HG03469 (cell line): ENCODE measurements at regions not wholly inside any gene's neighbourhood (a gene's known extent, or its start where the extent isn't known, plus 50 kb on each side); places are given as distances from the start of the nearest gene placed in this dataset.
"Not testable (repeated sequence)": the region's sequence is repeated elsewhere in the genome, so short reads cannot be mapped to it uniquely, and the experiment has no call there.

Experiments used
- ATAC-seq: cut with Tn5 transposase; IDR thresholded peaks from one replicate; pipeline ENCODE4 v1.9.1; 2021; ENCODE audit warnings: mild to moderate bottlenecking, moderate library complexity, moderate number of reproducible peaks; ENCODE audit not compliant: unreplicated experiment

DNA sequence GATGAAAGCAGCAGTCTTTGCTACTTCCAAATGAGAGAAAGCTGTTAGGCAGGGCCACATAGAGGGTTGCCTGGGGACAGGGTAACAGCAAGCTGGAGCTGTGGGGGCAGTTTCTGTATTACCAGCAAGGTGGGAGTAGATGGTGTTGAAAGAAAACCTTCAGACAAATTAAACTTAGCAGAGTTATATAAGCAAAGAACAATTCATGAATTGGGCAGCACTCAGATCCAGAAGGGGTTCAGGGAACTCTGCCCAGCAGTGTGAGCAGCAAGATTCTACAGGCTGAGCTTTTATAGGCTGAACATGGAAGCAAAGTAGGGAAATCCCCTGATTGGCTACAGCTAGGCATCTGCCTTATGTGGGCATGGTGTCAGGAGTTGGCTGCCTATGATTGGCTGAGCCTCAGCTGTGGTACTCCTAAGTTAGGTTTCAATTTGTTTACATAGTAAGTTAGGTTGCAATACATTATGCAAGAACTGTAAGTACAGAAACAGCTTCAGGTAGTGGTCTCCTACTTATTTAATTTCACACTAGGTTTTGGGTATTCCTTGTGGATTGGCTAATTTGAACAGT is 64.1 kb upstream of the TMPRSS2 start:
- ATAC-seq, result no peak

DNA sequence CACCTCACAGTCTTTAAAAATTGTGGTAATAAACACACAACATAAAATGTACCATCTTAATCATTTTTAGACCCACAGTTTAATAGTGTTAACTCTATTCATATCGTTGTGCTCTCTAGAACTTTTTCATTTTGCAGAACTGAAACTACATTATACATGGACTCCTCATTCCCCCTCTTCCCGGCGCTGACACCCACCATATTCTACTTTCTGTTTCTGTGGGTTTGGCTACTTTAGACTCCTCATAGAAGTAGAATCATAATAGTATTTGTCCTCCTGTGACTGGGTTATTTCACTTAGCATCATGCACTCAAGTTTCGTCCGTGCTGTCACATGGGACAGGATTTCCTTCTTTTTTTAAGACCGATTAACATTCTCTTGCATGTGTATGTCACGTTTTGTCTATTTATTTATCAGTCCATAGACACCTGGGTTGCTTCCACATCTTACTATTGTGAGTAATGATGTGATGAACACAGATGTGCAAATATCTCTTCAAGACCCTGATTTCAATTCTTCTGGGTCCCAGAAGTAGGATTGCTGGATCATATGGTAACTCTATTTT is 62.9 kb upstream of the TMPRSS2 start:
- peak; percentile 87 for ATAC-seq

DNA sequence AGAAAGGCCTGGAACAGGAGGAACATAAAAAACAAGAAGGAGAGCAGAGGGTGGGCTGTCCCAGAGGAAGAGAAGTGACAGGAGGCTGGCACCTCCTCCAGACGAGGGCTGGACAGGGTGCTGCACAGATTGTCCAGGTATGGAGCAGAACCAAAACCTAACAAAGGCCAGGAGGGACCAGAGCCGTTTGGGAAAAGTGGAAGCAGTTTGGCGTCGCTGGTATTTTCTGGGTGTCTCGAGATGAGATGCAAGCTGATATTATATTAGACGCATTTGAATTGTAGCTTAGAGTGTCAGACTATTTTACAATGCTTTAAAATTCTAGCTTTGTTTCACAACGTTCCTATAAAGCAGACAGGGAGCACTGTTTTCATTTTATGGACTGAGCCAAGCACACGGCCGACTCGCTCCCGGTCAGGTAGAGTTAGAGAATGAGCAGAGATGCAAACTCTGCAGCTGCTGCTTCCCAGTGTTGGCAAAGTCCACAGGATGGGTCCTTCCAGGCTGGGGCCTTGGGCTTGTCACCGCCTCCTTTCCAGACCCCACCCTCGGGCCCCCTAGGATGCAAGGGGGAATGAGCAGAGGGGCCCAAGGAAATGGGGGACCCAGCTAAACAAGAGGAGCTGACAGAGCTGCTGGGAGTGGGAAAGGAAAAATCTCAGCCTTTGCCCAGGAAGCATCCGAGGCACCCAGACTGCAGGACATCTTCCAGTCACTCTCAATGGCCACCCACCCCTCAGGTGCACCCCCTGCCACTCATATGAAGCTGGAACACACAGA is 60.8 kb upstream of the TMPRSS2 start:
- ATAC-seq, result no peak

DNA sequence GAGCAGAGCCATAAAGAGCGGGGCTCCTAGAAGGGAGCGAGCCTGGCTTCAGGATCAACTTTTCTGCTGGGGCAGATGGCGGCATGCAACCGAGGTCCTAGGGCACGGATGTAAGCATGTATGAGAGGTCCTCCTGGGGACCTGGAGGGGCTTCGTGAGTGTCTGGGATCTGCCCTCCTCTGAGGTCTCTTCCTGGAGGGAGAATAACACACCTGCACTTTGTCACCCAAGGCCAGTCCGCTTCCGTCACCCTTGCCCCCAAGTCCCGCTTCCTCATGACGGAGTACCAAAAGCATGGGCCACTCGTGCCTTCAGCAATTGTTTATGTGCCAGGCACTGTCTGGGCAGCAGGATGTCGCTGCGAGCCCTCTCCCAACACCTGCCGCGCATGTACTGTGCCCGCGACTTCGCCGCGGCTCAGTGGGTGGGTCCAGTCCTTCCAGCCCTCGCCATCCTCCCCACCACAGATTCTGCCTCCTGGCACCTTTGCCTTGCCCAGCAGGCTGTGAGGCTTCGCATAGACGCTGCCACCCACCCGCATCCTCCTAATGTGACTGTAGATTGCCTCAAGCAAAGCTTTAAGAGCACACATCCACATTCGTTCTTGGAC is 60.0 kb upstream of the TMPRSS2 start:
- no peak for ATAC-seq

DNA sequence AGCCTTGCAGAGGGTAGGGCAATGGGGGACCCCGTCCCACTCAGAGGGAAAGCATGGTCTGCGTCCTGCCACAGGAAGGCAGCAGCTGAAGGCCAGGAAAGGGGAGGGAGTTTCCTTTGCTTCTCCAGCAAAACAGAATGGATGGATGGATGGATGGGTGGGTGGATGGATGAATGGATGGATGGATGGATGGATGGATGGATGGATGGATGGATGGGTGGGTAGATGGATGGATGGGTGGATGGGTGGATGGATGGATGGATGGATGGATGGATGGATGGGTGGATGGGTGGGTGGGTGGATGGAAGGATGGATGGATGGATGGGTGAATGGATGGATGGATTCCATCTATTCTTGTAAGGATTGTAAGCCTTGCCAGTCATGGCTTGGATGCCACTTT is 59.3 kb upstream of the TMPRSS2 start:
- ATAC-seq, result not testable (repeated sequence)

DNA sequence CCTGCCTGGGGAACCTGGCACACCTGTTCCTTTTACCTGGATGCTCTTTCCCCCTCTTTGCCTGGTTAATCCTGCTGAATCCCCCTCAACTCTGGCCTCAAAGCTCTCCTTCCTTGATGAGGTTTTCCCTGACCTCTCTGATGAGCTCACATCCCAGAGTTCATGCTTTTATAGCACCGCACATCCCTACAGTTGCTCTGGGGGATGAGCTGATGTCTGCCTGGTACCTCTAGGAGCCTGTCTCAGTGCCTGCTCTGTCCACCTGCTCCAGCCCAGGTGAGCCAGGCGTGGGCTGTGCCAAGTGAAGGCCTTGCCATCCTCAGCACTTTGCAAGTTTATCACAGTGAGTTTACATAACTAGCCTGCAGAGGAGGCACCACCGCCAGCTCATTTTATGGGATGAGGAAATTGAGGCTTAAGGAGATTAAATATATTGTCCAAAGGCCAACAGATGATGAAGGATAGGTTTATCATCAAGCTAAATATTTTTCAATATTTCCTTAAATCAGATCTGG is 58.6 kb upstream of the TMPRSS2 start:
- ATAC-seq, result no peak

DNA sequence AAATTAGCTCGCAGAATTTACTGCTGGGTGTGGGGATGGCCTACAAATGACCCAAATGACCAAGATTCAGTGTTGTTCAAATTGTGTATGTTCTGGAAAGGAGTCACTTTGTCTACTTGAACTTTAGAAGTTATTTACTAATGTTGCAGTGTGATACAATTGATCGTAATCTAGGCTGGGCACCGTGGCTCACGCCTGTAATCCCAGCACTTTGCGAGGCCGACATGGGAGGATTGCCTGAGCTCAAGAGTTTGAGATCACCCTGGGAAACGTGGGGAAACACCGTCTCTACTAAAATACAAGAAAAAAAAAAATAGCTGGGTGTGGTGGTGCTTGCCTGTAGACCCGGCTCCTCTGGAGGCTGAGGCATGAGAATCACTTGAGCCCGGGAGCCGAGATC is 57.6 kb upstream of the TMPRSS2 start:
- no peak for ATAC-seq

DNA sequence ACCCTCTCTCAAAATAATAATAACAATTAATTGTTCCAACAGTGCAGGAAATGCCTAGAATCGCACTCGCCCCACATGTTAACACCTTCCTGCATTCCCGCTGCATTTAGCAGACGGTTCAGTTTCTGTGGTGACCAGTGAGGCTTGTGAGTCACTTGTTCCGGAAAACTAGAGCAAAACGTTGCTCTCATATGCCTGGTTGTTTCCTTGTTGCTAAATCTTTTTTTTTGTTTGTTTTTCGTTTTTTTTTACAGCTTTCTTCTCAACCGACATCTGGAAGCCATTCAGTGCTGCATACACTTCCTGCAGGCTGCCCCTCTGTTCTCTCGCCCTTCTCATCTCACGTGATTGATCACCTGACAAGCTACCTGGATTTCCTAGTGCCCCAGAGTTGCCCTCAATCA is 56.9 kb upstream of the TMPRSS2 start:
- no peak for ATAC-seq

DNA sequence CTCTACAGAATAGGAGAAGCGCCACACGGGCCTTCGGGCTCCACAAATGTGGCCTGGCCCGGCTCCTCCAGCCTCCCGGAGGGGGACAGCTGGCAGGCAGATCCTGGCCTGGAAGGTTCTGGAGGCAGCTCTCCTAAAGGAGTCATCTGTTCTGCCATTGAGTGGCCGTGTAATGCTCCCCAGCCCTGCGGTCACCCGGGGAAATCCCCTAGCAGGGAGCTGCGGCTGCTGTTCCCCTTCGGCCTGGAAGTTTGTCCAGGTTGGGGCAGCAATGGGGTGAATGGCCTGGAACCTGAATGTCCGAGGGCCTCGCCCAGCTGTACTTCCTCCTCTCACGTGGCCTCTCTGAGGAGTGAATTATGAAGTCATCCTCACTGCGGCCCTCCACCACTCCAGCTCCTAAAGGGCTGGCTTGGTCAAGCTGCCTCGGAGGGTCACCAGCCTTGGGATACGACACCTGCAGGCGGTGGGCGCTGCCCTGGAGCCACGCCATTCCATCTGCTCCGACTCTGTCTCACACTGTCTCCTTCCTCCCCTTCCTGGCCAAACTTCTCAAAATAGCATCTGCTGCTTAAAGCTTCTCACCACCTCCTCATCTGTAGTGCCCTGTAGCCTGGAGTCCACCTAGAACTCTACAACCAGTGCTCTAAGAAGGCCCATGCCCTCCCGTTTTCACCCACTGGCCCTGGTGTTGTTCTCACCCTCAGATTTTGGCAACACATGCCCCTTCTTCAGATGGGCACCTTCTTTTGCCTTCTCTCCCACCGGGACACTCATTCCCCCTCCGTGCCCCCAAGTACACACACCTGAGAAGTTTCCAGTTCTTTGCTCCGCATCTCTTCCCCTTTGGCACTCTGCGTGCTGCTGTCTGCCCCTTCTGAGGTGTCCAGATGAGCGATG is 54.4 kb upstream of the TMPRSS2 start:
- no peak for ATAC-seq

DNA sequence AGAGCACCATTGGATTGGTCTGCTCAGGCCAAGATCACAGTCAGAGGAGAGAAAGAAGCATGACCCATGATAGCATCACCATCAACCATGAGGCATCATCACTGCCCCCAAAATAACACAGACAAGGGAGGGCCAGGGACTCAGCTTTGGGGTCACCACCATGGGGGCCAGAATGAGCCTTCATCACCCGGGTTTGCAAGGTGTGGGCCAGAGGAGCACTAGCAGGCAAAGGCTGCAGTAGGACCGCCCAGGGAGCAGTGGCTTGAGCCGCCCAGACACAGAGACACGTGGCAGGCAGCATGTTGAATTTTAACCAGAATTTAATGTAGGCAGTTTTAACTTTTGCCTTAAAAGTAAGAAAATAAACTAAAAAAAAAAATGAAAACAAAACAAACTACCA is 53.7 kb upstream of the TMPRSS2 start:
- no peak for ATAC-seq

DNA sequence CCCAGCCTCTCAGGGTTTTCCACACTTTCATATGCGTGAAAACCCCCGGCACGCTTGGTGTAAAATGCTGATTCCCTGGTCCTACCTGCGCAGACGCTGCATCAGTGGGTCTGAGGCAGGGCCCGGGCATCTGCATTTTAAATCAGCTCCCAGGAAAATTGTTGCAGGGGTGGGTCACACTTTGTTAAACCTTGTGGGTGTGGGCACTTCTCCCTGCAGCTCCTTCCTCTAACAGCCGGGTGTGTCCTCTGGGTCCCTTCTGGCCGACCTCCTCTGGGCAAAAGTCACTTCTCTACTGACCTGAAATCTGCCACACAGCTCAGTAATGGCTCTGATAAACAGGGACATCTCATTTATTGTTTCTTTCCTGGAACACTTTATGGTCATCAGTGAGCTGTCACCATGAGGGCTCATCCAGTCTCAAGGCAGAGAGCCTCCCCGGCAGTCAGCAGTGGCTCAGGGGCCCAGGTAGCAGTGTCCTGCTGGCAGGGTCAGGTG is 52.8 kb upstream of the TMPRSS2 start:
- ATAC-seq, result no peak

DNA sequence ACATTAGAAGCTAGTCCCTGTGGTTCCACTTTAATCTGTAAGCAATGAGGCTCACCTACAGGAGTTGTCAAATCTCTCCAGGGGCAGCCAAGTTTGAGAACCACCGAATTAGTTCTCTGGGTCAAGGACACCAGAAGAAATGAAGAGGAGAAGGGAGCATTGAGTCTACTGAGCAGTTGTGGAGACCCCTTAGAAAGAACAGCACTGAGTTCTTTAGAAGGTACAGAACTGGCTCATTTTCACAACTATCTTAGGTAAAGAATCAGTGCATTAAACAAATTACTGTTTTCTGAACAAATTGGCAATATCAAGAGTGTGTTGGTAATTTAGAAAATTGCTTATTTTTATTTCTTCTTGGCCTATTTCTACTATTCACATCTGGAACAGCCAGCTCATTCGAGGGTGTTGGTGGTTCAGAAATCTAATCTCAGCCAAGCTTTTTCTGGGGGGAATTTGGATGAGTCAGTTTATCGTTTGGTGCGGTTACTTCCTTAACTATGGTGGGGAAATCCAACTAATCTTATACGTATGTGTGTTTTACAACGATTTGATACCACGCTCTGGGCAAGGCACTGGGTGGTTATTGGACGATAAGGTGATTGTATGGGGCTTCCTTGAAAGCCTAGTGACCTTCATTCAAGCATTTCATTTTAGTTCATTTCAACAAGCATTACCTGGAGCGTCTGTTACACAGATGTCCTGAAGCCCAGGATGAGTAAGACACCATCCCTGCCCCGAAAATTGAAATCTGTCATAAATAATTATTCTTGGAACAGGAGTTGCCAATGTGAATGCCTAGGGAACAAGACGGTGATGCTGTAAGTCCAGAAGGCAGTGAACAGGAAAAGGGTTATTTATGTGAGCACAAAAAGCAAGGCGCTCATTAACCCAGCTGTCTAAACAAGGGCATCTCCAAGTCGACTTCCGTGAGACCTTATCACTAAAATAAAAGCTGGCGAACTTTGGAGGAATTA is 52.0 kb upstream of the TMPRSS2 start:
- no peak for ATAC-seq

DNA sequence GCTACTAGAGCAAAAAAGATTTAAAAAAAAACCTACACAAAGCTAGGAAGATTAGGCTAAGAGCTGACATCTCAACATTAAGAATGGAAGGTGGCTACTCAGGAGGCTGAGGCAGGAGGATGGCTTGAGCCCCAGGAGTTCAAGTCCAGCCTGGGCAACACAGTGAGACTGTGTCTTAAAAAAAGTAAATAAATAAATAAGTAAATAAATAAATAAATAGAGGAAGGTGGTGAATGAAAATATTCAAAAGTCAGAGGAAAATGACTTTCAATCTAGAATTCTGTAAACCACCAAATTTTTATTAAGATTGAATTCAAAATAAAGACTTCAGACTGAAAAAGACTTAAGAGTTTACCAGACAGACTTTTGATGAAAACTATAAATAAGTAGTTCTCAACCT is 50.9 kb upstream of the TMPRSS2 start:
- ATAC-seq, result no peak

DNA sequence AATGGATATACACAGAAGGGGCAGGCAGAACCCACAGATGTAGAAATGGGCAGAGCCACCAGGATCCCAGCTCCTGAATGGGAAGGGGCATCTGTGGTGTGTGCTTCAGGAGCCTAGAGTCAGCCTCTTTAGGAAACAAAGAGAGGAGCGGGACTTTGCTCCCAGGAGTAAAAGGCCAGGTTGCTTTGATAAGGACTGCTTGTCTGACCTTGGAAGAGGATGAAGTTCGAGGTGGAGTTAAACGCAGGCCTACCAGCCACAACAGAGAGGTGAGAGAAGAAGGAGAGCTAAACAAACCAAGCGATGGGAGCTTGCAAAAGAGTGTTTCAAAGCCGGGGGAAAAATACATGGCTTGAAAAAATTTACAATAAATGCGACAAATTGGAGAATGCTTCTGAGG is 49.9 kb upstream of the TMPRSS2 start:
- no peak for ATAC-seq
